ENCODE measurements at regions not wholly inside any gene's neighbourhood (a gene's known extent, or its start where the extent isn't known, plus 50 kb on each side); places are given as distances from the start of the nearest gene placed in this dataset.
"Not testable (repeated sequence)": the region's sequence is repeated elsewhere in the genome, so short reads cannot be mapped to it uniquely, and the experiment has no call there.

DNA sequence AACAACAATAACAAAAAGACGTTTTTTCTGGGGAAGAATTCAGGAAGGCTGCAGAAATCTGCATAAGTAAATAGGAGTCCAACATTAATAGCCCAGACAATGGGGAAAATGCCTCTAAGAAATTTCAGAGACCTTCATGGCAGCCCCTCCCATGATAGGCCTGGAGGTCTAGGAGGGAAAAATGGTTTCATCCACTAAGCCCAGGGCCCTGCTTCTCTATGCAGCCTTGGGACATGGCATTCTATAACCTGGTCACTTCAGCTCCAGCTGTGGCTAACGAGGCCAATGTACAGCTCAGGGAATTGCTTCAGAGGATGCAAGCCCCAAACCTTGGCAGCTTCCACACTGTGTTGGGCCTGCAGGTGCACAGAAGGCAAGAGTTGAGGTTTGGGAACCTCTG lies 125.6 kb upstream of the GMNC start:
- DNase-seq (ENCODE audit: low spot score) = no peak

DNA sequence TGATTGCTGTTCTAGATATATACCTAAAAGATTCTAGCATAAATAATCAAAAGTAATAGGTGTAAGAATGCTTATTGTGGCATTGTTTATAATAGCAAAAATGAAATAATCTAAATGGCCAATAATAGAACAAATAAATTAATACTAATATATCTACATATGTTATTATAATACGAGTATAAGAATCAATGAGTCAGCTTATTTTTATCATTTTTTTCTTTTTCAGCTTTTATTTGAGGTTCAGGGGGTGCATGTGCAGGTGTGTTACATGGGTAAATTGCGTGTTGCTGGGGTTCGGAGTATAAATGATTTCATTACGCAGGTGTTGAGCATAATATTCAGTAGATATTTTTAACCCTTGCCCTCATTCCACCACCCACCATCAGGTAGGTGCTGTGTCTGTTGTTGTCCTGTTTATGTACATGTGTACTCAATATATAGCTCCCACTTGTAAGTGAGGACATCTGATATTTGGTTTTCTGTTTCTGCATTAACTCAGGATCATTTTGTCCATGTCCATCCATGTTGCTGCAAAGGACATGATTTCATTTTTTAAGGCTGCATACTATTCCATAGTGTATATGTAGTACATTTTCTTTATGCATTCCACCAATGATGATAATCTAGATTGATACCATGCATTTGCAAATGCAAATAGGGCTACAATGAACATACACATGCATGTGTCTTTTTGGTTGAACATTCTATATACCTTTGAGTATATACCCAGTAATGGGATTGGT lies 122.2 kb upstream of the GMNC start:
- no peak for DNase-seq (ENCODE audit: low spot score)

DNA sequence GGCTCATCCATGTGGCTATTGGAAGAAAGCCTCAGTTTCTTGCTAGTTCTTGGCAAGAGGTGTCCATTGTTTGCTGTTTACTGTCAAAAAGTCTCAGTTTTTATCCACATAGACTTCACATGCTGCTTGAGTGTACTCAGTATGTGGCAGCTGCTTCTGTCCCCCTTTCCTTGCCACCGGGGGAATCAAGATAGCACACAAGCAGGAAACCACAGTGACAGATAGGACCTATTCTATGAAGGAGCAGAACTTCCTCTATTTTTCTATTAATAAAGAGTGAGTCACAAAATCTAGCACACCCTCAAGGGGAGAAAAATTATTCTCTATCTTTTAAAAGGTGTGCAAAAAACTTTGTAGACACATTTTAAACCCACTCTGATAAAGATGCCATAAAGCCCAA lies 121.4 kb upstream of the GMNC start:
- no peak for DNase-seq (ENCODE audit: low spot score)

DNA sequence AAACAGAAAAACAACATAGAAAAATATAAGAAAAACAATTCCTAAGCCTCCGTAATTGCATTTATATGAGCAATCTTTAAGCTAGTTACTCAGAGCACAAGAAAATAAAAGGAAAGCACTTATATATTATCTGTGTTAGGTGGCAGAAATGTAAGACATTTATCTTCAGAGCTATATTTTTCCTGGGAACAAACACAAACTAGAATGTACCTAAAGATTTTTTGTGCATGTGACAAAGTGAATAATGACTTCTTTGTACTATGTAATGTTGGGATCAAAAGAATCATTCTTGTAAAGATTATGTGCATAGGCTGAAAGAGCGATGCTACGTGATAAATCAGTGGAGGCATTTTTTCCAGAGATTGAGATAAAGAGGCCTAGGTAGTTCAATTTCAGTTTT lies 111.3 kb upstream of the GMNC start:
- DNase-seq (ENCODE audit: low spot score) = no peak

DNA sequence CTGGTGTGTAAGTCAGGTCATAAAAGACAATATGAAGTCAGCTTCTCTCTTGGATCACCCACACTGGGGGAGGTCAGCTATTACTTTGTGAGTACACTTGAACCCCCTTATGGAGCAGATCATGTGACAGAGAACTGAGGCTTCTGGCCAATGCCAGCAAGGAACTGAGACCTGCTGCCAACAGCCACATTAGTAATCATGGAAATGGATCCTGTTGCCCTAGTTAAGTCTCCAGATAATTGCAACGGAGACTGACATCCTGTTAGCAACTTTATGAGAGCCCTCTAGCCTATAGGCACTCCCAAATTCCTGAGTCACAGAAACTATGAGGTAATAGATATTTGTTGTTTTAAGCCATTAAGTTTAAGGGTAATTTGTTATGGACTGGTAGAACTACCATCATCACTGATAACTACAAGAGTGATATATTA lies 110.4 kb upstream of the GMNC start:
- no peak for DNase-seq (ENCODE audit: low spot score)

DNA sequence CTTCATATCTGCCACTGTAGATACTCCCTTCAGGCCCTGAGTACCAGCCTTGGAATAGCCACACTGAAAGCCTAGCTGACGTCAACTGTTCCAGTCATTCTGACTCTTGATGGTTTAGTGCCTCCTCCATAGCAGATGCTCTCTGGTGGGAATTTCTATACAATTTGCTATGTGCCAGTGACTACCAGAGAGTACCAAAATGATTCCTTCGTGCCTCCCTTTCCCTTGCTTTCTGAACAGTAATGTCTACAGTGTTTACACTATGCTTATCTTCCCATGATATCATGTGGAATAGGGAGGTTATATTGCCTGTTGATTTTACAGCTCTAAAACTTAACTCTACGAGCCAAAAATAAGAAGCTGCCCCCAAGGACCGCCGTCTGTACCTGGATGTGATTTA lies 109.7 kb upstream of the GMNC start:
- no peak for DNase-seq (ENCODE audit: low spot score)

DNA sequence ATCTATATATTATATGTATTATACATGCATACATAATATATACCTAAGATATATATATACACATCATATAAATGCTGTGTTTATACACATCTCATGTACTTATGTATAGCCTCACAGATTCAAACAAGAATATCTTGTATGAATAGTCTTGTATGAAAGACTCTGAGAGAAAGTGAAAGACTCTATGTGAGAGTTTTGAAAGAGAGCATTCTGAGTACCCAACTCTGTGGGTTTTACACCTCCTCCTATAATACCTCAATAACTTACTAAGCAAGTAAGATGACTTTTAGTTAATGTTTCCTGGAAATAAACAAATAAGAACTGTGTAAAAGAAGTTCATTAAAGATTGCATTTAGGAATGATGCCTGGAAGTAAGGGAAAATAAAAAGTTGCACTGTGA lies 108.1 kb upstream of the GMNC start:
- no peak for DNase-seq (ENCODE audit: low spot score)

DNA sequence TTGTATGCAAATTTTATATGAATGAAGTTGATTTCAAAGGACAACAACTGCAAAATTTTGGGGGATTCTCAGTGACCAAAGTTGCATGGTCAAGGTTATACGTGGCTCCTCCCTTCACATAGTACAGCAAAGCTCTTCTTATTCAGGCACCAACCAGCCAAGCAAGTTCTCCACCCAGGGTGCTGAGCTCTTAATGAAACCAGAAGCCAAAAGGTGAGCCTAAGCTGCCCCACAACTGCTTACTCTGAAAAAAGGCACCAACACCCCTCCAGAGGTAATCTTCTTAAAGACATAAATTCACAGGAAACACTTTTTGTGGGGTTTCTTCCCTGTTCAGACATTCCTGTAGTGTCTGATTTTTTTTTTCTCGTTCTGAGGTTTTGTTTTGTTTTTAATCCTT lies 106.1 kb upstream of the GMNC start:
- no peak for DNase-seq (ENCODE audit: low spot score)

DNA sequence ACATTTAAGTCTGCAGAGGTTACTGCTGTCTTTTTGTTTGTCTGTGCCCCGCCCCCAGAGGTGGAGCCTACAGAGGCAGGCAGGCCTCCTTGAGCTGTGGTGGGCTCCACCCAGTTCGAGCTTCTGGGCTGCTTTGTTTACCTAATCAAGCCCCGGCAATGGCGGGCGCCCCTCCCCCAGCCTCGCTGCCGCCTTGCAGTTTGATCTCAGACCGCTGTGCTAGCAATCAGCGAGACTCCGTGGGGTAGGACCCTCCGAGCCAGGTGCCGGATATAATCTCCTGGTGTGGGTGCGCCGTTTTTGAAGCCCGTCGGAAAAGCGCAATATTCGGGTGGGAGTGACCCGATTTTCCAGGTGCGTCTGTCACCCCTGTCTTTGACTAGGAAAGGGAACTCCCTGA lies 102.4 kb upstream of the GMNC start:
- not testable (repeated sequence) for DNase-seq (ENCODE audit: low spot score)

DNA sequence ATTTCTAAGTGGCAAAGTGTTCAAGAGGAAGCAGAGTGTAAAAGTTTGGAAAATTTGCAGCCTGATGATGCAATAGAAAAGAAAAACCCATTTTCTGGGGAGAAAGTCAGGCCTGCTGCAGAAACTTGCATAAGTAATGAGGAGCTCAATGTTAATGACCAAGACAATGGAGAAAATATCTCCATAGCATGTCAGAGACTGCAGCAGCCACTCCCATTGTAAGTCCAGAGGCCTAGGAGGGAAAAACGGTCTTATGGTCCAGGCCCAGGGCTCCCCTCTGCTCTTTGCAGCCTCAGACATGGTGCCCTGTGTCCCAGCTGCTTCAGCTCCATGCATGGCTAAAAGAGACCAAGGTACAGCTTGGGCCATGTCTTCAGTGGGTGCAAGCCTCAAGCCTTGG lies 96.6 kb upstream of the GMNC start:
- DNase-seq (ENCODE audit: low spot score) = no peak

DNA sequence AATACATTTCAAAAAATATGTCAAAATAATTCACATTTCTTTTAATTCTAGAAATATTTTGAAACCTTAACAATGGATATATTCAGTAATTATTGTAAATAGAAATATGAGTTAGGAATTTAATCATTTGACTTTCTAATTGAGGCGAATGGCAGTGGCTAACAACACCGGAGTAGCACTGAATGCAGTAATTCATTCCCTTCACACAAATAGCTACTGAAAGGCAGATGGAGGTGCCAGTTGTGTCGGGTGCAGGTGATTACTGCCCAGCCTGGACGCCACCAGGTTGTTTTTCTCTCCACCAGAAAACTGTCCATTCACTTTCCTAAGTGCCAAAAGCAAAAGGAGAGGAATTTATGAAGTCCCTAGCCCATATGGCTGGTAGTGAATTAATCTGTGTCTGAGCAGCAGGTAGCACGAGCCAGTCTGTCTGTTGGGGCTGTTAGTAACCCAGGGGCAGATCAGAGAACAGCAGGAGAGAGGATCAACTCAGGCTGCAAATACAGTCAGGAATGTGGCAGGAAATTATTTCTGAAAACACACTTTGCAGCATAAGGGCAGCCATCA lies 79.3 kb upstream of the GMNC start:
- DNase-seq (ENCODE audit: low spot score) = no peak

DNA sequence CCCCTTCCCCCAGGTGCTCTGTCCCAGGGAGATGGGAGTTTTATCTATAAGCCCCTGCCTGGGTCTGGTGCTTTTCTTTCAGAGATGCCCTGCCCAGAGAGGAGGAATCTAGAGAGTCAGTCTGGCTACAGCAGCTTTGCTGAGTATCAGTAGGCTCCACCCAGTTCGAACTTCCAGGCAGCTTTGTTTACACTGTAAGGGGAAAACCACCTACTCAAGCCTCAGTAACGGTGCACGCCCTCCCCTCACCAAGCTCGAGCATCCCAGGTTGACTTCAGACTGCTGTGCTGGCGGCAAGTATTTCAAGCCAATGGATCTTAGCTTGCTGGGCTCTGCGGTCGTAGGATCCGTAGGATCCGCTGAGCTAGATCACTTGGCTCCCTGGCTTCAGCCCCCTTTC lies 72.1 kb upstream of the GMNC start:
- not testable (repeated sequence) for DNase-seq (ENCODE audit: low spot score)

DNA sequence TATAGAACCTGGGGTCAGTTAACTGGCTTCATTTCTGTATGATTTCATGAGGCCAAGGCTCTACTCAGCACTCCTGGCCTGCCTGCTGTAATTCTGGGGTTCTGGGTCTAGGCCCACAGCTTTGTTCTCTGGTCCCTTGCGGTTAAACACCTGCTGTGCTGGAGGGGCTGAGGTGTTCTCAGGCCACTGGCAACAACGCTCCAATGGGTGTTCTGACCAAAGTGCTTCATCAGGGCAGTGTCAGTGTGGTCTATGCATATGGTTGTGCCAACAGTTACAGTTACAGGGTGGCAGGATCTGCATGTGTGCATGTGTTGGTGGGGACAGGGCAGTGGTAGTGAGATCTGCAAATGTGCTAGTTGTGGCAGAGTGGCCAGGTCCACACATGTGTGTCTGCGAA lies 64.1 kb upstream of the GMNC start:
- no peak for DNase-seq (ENCODE audit: low spot score)

DNA sequence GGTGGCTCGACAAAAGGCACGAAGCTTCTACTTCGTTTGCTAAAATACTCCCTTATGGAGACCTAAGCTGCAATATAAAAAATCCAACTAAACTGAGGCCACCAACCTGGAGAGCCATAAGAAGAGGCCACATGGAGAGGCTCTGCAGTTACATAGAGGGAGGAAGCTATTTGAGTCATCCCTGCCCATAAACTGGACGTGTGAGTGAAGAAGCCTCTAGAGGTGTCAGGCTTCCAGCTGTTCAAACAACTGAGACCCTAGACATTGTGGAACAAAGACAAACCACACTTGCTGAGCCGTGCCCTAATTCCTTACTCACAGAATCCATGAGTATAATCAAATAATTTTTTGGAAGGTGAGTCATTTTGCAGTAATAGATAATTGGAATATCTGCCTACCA lies 50.2 kb upstream of the GMNC start:
- no peak for DNase-seq (ENCODE audit: low spot score)

Data from AG08395 (cell line).